PC-3 (cell line): ENCODE measurements at regions not wholly inside any gene's neighbourhood (a gene's known extent, or its start where the extent isn't known, plus 50 kb on each side); places are given as distances from the start of the nearest gene placed in this dataset.

Experiments
- ATAC-seq: fragments of 200-7000 bp; cut with Tn5 transposase; 2 replicates; pipeline ENCODE4 v1.9.1; 2020; ENCODE audit warnings: mild to moderate bottlenecking, moderate library complexity
- BruUV-seq: library from RNA; stranded (reverse); fragments of 400-500 nt; replicated peaks from 2 replicates; lab custom pipeline; 2021; lab: Mats Ljungman, UMichigan
- CTCF ChIA-PET: fragments of 300-600 bp; sonication (Branson Sonifier 250); formaldehyde crosslinking; loops from one replicate; lab custom pipeline; 2022; ENCODE audit warnings: antibody characterized with exemption; lab: Charles Lee
- POLR2A ChIA-PET: fragments of 300-600 bp; sonication (Branson Sonifier 250); formaldehyde crosslinking; loops from one replicate; lab custom pipeline; 2022; ENCODE audit warnings: antibody characterized with exemption; ENCODE audit not compliant: unreplicated experiment; lab: Charles Lee
- DNase-seq: peaks from one replicate; pipeline ENCODE4 v3.0.0-alpha.2; 2015
- H2AFZ ChIP-seq: fragments of 300-600 bp; sonication (generic); 2 replicates; pipeline ENCODE4 v1.6.0; 2016; ENCODE audit warnings: antibody characterized with exemption, low read length
- H3F3A ChIP-seq: fragments of 300-600 bp; sonication (generic); one replicate; pipeline ENCODE4 v1.6.0; 2017; ENCODE audit warnings: antibody characterized with exemption, low read length, control low read depth, mild to moderate bottlenecking; ENCODE audit not compliant: unreplicated experiment
- H3K27ac ChIP-seq: fragments of 300-600 bp; sonication (generic); 2 replicates; pipeline ENCODE4 v1.5.1; 2016; ENCODE audit warnings: mild to moderate bottlenecking, low read length
- H3K27me3 ChIP-seq: fragments of 300-600 bp; sonication (generic); 2 replicates; pipeline ENCODE4 v1.6.1; 2016; ENCODE audit warnings: low read length, mixed read lengths
- H3K36me3 ChIP-seq: fragments of 300-600 bp; sonication (generic); 2 replicates; pipeline ENCODE4 v1.6.1; 2016; ENCODE audit warnings: low read depth, mixed run types, low read length, mixed read lengths
- H3K4me1 ChIP-seq: fragments of 300-600 bp; sonication (generic); 2 replicates; pipeline ENCODE4 v1.5.1; 2016; ENCODE audit warnings: low read length; ENCODE audit not compliant: insufficient read depth
- H3K4me2 ChIP-seq: fragments of 300-600 bp; sonication (generic); 2 replicates; pipeline ENCODE4 v1.6.0; 2016; ENCODE audit warnings: low read length
- H3K4me3 ChIP-seq: fragments of 300-600 bp; sonication (generic); 2 replicates; pipeline ENCODE4 v1.5.1; 2016; ENCODE audit warnings: mild to moderate bottlenecking, low read length, mixed read lengths
- H3K79me2 ChIP-seq: fragments of 300-600 bp; sonication (generic); 2 replicates; pipeline ENCODE4 v1.6.1; 2017; ENCODE audit warnings: low read length, mixed read lengths
- H3K9ac ChIP-seq: fragments of 300-600 bp; sonication (generic); 2 replicates; pipeline ENCODE4 v1.6.0; 2016; ENCODE audit warnings: mild to moderate bottlenecking, low read length
- H3K9me2 ChIP-seq: fragments of 300-600 bp; sonication (generic); replicated peaks from 2 replicates; pipeline ENCODE4 v1.6.1; 2016; ENCODE audit warnings: mixed run types, low read length, mixed read lengths
- H3K9me3 ChIP-seq: fragments of 300-600 bp; sonication (generic); 2 replicates; pipeline ENCODE4 v1.6.1; 2016; ENCODE audit warnings: low read length, mixed read lengths
- H4K20me1 ChIP-seq: fragments of 300-600 bp; sonication (generic); 2 replicates; pipeline ENCODE4 v1.6.1; 2016; ENCODE audit warnings: low read length, mixed read lengths
- CTCF ChIP-seq: fragments of 300-600 bp; sonication (generic); conservative IDR thresholded peaks from 2 replicates; pipeline ENCODE4 v1.5.1; 2017; ENCODE audit warnings: antibody characterized with exemption, low read depth, mild to moderate bottlenecking, low read length
- EZH2 ChIP-seq: fragments of 300-600 bp; sonication (generic); IDR thresholded peaks from one replicate; pipeline ENCODE4 v1.6.1; 2017; ENCODE audit warnings: antibody characterized with exemption, mild to moderate bottlenecking, low read length; ENCODE audit not compliant: unreplicated experiment
- EZH2phosphoT487 ChIP-seq: fragments of 300-600 bp; sonication (generic); IDR thresholded peaks from 2 replicates; pipeline ENCODE4 v1.6.1; 2018; ENCODE audit warnings: mild to moderate bottlenecking, antibody characterized with exemption, low read length, borderline replicate concordance
- intact Hi-C: fragments of 100-400 bp; cut with micrococcal nuclease; formaldehyde crosslinking; loops from 2 replicates; pipeline ENCODE4 v1.9.0; 2023

GRCh38 chr2:37775908-37776250 is 104.4 kb upstream of the CDC42EP3 start:
- H3K27ac ChIP-seq: peak overlapping the region; percentile 37; the same call in 1 of the 2 replicates
- ChIA-PET CTCF (no interaction called here), POLR2A (interaction anchor here (0.7 kb wide), 1 partner anchor 10 kb away, joined by 4 read pairs; no protein-coding TSS in a partner anchor)
- H3K9me3 ChIP-seq: no peaks in the 10 kb centered on the region
- no peaks in the 10 kb centered on the region for H3K9me2 ChIP-seq
- H2AFZ ChIP-seq: peak overlapping the region; percentile 42; the same call in 1 of the 2 replicates
- BruUV-seq: no TSS peak
- no peak overlapping the region for H3K4me3 ChIP-seq
- H3K36me3 ChIP-seq: no peaks in the 10 kb centered on the region
- peaks cover 46% of the 10 kb centered on the region for H3K4me1 ChIP-seq
- DNase-seq (no peak), ATAC-seq (no peak)
- no peaks in the 10 kb centered on the region for H3K79me2 ChIP-seq
- intact Hi-C loops: no loop called here
- H3F3A ChIP-seq: no peaks in the 10 kb centered on the region
- H3K27me3 ChIP-seq: no peaks in the 10 kb centered on the region
- H4K20me1 ChIP-seq: no peaks in the 10 kb centered on the region
- H3K9ac ChIP-seq: no peak overlapping the region
- no peak for TF ChIP-seq EZH2phosphoT487
- TF ChIP-seq CTCF: no peak
- no peak for TF ChIP-seq EZH2
- H3K4me2 ChIP-seq: peak overlapping the region; percentile 3; the same call in 1 of the 2 replicates

- ChIA-PET CTCF (no interaction called here), POLR2A (interaction anchor here (0.7 kb wide), 1 partner anchor 11 kb away, joined by 4 read pairs; no protein-coding TSS in a partner anchor)
- BruUV-seq: no TSS peak
- no peaks in the 10 kb centered on the region for H3K9me3 ChIP-seq
- H4K20me1 ChIP-seq: no peaks in the 10 kb centered on the region
- no peaks in the 10 kb centered on the region for H3K79me2 ChIP-seq
- no peak overlapping the region for H3K9ac ChIP-seq
- H3K4me3 ChIP-seq: no peak overlapping the region
- peak; percentile 88 for DNase-seq
- H3F3A ChIP-seq: no peaks in the 10 kb centered on the region
- intact Hi-C loops: no loop called here
- no peaks in the 10 kb centered on the region for H3K9me2 ChIP-seq
- H3K4me2 ChIP-seq: peak overlapping the region; percentile 21
- no peak for TF ChIP-seq CTCF
- no peak for TF ChIP-seq EZH2phosphoT487
- TF ChIP-seq EZH2: no peak
- no peaks in the 10 kb centered on the region for H3K27me3 ChIP-seq
- no peaks in the 10 kb centered on the region for H3K36me3 ChIP-seq
- peak overlapping the region; percentile 37 for H3K27ac ChIP-seq
- H3K4me1 ChIP-seq: peaks cover 52% of the 10 kb centered on the region
- H2AFZ ChIP-seq: 0 out of 2 replicates have a peak overlapping the region, but pooled peaks have one; percentile 42
- peak; percentile 62 for ATAC-seq
Measured at GRCh38 chr2:37776487-37776886, 105.0 kb upstream of the CDC42EP3 start.

- no peak for ATAC-seq
- no peaks in the 10 kb centered on the region for H3K9me2 ChIP-seq
- H3K36me3 ChIP-seq: no peaks in the 10 kb centered on the region
- H3K9ac ChIP-seq: no peak overlapping the region
- no peaks in the 10 kb centered on the region for H4K20me1 ChIP-seq
- BruUV-seq: no TSS peak
- peaks cover 69% of the 10 kb centered on the region for H3K4me1 ChIP-seq
- no peak overlapping the region for H3K4me3 ChIP-seq
- no peak overlapping the region for H2AFZ ChIP-seq
- no peaks in the 10 kb centered on the region for H3K9me3 ChIP-seq
- DNase-seq: no peak
- intact Hi-C loops: no loop called here
- no peaks in the 10 kb centered on the region for H3F3A ChIP-seq
- ChIA-PET POLR2A (no interaction called here), CTCF (no interaction called here)
- no peaks in the 10 kb centered on the region for H3K79me2 ChIP-seq
- TF ChIP-seq EZH2phosphoT487 (no peak), EZH2 (no peak), CTCF (no peak)
- H3K27ac ChIP-seq: no peak overlapping the region
- H3K27me3 ChIP-seq: no peaks in the 10 kb centered on the region
- no peak overlapping the region for H3K4me2 ChIP-seq
Measured at GRCh38 chr2:37779139-37779538, 107.7 kb upstream of the CDC42EP3 start.
